Keratinocyte (primary cell): ENCODE measurements at regions not wholly inside any gene's neighbourhood (a gene's known extent, or its start where the extent isn't known, plus 50 kb on each side); places are given as distances from the start of the nearest gene placed in this dataset.

Source experiments
- EZH2 ChIP-seq: IDR thresholded peaks from one replicate; pipeline ENCODE4 v1.6.1; 2012; ENCODE audit warnings: inconsistent platforms, mild to moderate bottlenecking, low read length, moderate library complexity
- TF ChIP-seq, protein P1 (sequence below), 3 experiments: IDR thresholded peaks in 1 of 3; conservative IDR thresholded peaks in 1 of 3; optimal IDR thresholded peaks in 1 of 3; 2 replicates in 2 of 3; 3 replicates in 1 of 3; pipeline versions ENCODE3 to v1.5.1; 2011; ENCODE audit warnings: low read length in 3 of 3, mild to moderate bottlenecking in 3 of 3, moderate library complexity in 2 of 3, control low read depth in 1 of 3, inconsistent platforms in 1 of 3; ENCODE audit not compliant: insufficient read depth in 2 of 3; ENCODE audit errors: extremely low read depth in 1 of 3

DNA sequence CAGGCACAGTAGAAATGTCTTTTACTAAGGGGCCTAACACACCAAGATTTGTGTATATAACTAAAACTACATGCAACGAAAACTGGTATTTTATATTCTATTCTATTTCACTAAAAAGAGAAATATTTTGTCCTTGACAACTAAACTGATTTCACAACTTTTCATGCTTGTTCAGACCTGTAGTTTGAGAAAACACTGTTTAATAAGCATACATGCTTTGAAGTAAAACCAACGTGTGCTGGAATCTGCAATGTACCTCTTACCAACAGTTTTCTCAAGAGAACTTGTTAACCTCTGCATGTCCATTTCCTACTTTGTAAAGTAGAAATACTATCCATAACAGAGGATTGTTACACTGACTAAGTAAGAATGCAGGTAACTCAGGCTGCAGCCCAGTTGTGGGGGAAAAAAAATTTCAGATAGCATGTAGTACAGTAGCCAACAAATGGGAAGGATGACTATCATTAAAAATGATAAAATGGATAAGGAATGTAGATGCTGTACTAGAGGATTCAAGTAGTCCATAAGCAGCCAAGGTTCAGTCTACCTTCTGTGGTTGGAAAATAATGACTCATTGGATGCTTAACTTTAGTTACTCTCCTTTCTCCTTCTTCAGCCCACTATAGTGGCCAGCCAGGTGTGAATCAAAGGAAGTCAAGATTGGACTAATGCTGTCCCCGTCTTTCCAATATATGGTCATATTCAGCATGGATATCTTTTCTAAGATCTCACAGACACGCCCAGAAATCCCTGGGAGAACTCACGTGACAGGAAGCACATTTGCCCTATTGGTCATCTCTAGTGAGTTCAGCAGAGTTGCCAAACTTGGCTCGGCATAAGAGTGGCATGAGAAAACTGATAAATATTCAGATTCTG, 65.2 kb downstream of the HFE start:
- TF ChIP-seq, protein P1, sequence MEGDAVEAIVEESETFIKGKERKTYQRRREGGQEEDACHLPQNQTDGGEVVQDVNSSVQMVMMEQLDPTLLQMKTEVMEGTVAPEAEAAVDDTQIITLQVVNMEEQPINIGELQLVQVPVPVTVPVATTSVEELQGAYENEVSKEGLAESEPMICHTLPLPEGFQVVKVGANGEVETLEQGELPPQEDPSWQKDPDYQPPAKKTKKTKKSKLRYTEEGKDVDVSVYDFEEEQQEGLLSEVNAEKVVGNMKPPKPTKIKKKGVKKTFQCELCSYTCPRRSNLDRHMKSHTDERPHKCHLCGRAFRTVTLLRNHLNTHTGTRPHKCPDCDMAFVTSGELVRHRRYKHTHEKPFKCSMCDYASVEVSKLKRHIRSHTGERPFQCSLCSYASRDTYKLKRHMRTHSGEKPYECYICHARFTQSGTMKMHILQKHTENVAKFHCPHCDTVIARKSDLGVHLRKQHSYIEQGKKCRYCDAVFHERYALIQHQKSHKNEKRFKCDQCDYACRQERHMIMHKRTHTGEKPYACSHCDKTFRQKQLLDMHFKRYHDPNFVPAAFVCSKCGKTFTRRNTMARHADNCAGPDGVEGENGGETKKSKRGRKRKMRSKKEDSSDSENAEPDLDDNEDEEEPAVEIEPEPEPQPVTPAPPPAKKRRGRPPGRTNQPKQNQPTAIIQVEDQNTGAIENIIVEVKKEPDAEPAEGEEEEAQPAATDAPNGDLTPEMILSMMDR (optimal IDR thresholded peaks at IDR 0.05 in 1 of 3, IDR thresholded peaks at IDR 0.05 in 1 of 3, conservative IDR thresholded peaks at IDR 0.05 in 1 of 3; ENCODE audit: extremely low read depth in 1 of 3, insufficient read depth in 2 of 3, low read length in 3 of 3), result no peak
- no peak for TF ChIP-seq EZH2
